Liver (tissue), 3 donors: ENCODE measurements at regions not wholly inside any gene's neighbourhood (a gene's known extent, or its start where the extent isn't known, plus 50 kb on each side); places are given as distances from the start of the nearest gene placed in this dataset.
"Not testable (repeated sequence)": the region's sequence is repeated elsewhere in the genome, so short reads cannot be mapped to it uniquely, and the experiment has no call there.

Experiments
- ATF3 ChIP-seq: IDR thresholded peaks from 2 replicates; pipeline ENCODE4 v1.6.1; 2016; ENCODE audit warnings: antibody characterized with exemption
- CTCF ChIP-seq: fragments of 150-350 bp; IDR thresholded peaks from 2 replicates; pipeline ENCODE4 v1.5.1; 2017; ENCODE audit warnings: improper control_type of control experiment, low read depth, low read length; ENCODE audit not compliant: missing input control
- EGR1 ChIP-seq, 2 donors: IDR thresholded peaks; 2 replicates each; pipeline ENCODE4 v1.6.1; 2016 to 2018; ENCODE audit warnings: antibody characterized with exemption in 2 of 2, low read depth in 2 of 2
- NR2F2 ChIP-seq: IDR thresholded peaks from 2 replicates; pipeline ENCODE4 v1.6.1; 2016; ENCODE audit warnings: antibody characterized with exemption
- TAF1 ChIP-seq: conservative IDR thresholded peaks from 2 replicates; pipeline ENCODE4 v1.6.1; 2016; ENCODE audit warnings: antibody characterized with exemption, mild to moderate bottlenecking
- YY1 ChIP-seq: IDR thresholded peaks from 2 replicates; pipeline ENCODE4 v1.6.1; 2016; ENCODE audit warnings: antibody characterized with exemption, mild to moderate bottlenecking
- donor health status: healthy.
- donor health status: healthy.

GRCh38 chr2:110028411-110028810 is 87.2 kb downstream of the MALL start:
- TF ChIP-seq CTCF; TAF1; EGR1 (IDR thresholded peaks at IDR 0.05; ENCODE audit: low read depth in 2 of 2); YY1; ATF3; NR2F2: not testable (repeated sequence)
